ENCODE measurements at regions not wholly inside any gene's neighbourhood (a gene's known extent, or its start where the extent isn't known, plus 50 kb on each side); places are given as distances from the start of the nearest gene placed in this dataset.

DNA sequence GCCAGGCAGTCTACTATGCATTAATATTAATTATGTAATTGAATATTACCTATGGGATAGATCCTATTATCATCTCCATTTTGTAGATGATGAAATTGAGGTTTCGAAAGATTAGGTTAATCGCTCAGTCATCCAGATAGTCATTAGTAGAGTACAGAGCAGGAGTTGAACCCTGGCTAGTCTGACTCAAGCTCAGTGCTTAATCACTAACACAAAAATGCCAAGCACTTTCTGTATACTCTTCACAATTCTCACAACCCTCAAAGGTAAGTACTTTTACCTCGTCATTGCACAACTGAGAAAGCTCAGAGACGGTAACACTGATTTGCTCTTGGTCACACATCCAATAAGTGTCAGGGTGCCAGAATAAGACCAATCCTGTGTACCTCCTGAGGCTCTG lies 280.2 kb upstream of the PLXNA2 start:
- Histone ChIP-seq H3K9me3 (ENCODE audit: low read length) (no peaks in the 10 kb centered on the region), H3K4me1 (ENCODE audit: insufficient read depth, low read length, poor library complexity, severe bottlenecking) (no peaks in the 10 kb centered on the region), H3K27ac (ENCODE audit: low read depth, low read length, poor library complexity, severe bottlenecking) (no peak overlapping the region), H3K79me2 (ENCODE audit: insufficient read depth, low read depth, low read length) (no peaks in the 10 kb centered on the region), H3K36me3 (ENCODE audit: insufficient read depth, low read length) (no peaks in the 10 kb centered on the region), H3K9me2 (ENCODE audit: insufficient read depth, low read length) (no peaks in the 10 kb centered on the region), H4K20me1 (ENCODE audit: insufficient read depth, low read length) (no peaks in the 10 kb centered on the region), H3K4me3 (ENCODE audit: low read depth, low read length, poor library complexity, severe bottlenecking) (no peak overlapping the region), H2AFZ (ENCODE audit: low read length) (no peak overlapping the region), H3K4me2 (ENCODE audit: low read length) (no peak overlapping the region)
- POLR2A ChIA-PET = no interaction called here
- DNase-seq (ENCODE audit: low spot score) = no peak
- CTCF ChIA-PET (ENCODE audit: unreplicated experiment) = no interaction called here
- BruUV-seq (replicated peaks) = no TSS peak
- TF ChIP-seq EZH2phosphoT487 (IDR thresholded peaks at IDR 0.05; ENCODE audit: borderline replicate concordance, low read depth, low read length) (no peak), CTCF (conservative IDR thresholded peaks at IDR 0.05; ENCODE audit: low read length) (no peak)
- intact Hi-C loops (cut with micrococcal nuclease; ENCODE audit: unreplicated experiment) = no loop called here

- Histone ChIP-seq H3K36me3 (ENCODE audit: insufficient read depth, low read length) (no peaks in the 10 kb centered on the region), H4K20me1 (ENCODE audit: insufficient read depth, low read length) (no peaks in the 10 kb centered on the region), H3K9me2 (ENCODE audit: insufficient read depth, low read length) (no peaks in the 10 kb centered on the region), H3K4me2 (ENCODE audit: low read length) (no peak overlapping the region), H3K79me2 (ENCODE audit: insufficient read depth, low read depth, low read length) (no peaks in the 10 kb centered on the region), H3K9me3 (ENCODE audit: low read length) (no peaks in the 10 kb centered on the region), H3K4me3 (ENCODE audit: low read depth, low read length, poor library complexity, severe bottlenecking) (no peak overlapping the region), H3K27ac (ENCODE audit: low read depth, low read length, poor library complexity, severe bottlenecking) (no peak overlapping the region), H3K4me1 (ENCODE audit: insufficient read depth, low read length, poor library complexity, severe bottlenecking) (no peaks in the 10 kb centered on the region), H2AFZ (ENCODE audit: low read length) (no peak overlapping the region)
- ChIA-PET CTCF (ENCODE audit: unreplicated experiment) (no interaction called here), POLR2A (no interaction called here)
- DNase-seq (ENCODE audit: low spot score) = no peak
- no TSS peak for BruUV-seq (replicated peaks)
- no peak for TF ChIP-seq CTCF (conservative IDR thresholded peaks at IDR 0.05; ENCODE audit: low read length)
- no peak for TF ChIP-seq EZH2phosphoT487 (IDR thresholded peaks at IDR 0.05; ENCODE audit: borderline replicate concordance, low read depth, low read length)
- intact Hi-C loops (cut with micrococcal nuclease; ENCODE audit: unreplicated experiment) = no loop called here
Measured at GRCh38 chr1:208524925-208525324, 280.7 kb upstream of the PLXNA2 start.

- no peaks in the 10 kb centered on the region for H3K4me1 ChIP-seq (ENCODE audit: insufficient read depth, low read length, poor library complexity, severe bottlenecking)
- POLR2A ChIA-PET = no interaction called here
- H3K9me3 ChIP-seq (ENCODE audit: low read length) = no peaks in the 10 kb centered on the region
- no peaks in the 10 kb centered on the region for H3K79me2 ChIP-seq (ENCODE audit: insufficient read depth, low read depth, low read length)
- intact Hi-C loops (cut with micrococcal nuclease; ENCODE audit: unreplicated experiment) = no loop called here
- no peaks in the 10 kb centered on the region for H3K36me3 ChIP-seq (ENCODE audit: insufficient read depth, low read length)
- no TSS peak for BruUV-seq (replicated peaks)
- no peak overlapping the region for H2AFZ ChIP-seq (ENCODE audit: low read length)
- TF ChIP-seq EZH2phosphoT487 (IDR thresholded peaks at IDR 0.05; ENCODE audit: borderline replicate concordance, low read depth, low read length) (no peak), CTCF (conservative IDR thresholded peaks at IDR 0.05; ENCODE audit: low read length) (no peak)
- CTCF ChIA-PET (ENCODE audit: unreplicated experiment) = no interaction called here
- no peak overlapping the region for H3K4me3 ChIP-seq (ENCODE audit: low read depth, low read length, poor library complexity, severe bottlenecking)
- no peak for DNase-seq (ENCODE audit: low spot score)
- no peak overlapping the region for H3K4me2 ChIP-seq (ENCODE audit: low read length)
- no peaks in the 10 kb centered on the region for H3K9me2 ChIP-seq (ENCODE audit: insufficient read depth, low read length)
- H3K27ac ChIP-seq (ENCODE audit: low read depth, low read length, poor library complexity, severe bottlenecking) = no peak overlapping the region
- no peaks in the 10 kb centered on the region for H4K20me1 ChIP-seq (ENCODE audit: insufficient read depth, low read length)
Measured at GRCh38 chr1:208525417-208525816, 281.2 kb upstream of the PLXNA2 start.
